OCI-LY1 (cell line): ENCODE measurements at regions not wholly inside any gene's neighbourhood (a gene's known extent, or its start where the extent isn't known, plus 50 kb on each side); places are given as distances from the start of the nearest gene placed in this dataset.

ENCODE experiments used
- H2AFZ ChIP-seq: fragments of 200-600 bp; sonication (generic), shearing (Covaris generic); 2 replicates; pipeline ENCODE4 v1.6.0; 2014; ENCODE audit warnings: antibody characterized with exemption, mild to moderate bottlenecking, low read length
- H3F3A ChIP-seq: fragments of 200-600 bp; sonication (generic), shearing (Covaris generic); 2 replicates; pipeline ENCODE4 v1.6.0; 2014; ENCODE audit warnings: mild to moderate bottlenecking, antibody characterized with exemption, low read length, moderate library complexity; ENCODE audit not compliant: insufficient read depth
- H3K27ac ChIP-seq: fragments of 200-600 bp; sonication (generic); 2 replicates; pipeline ENCODE4 v1.5.1; 2014; ENCODE audit warnings: low read length, mixed run types, mild to moderate bottlenecking, low read depth; ENCODE audit not compliant: poor library complexity, severe bottlenecking
- H3K27me3 ChIP-seq: fragments of 200-600 bp; sonication (generic); 2 replicates; pipeline ENCODE4 v1.6.0; 2014; ENCODE audit warnings: antibody characterized with exemption, mild to moderate bottlenecking, low read length, moderate library complexity; ENCODE audit not compliant: insufficient read depth
- H3K36me3 ChIP-seq: fragments of 200-600 bp; sonication (generic); 2 replicates; pipeline ENCODE4 v1.6.1; 2014; ENCODE audit warnings: mild to moderate bottlenecking, antibody characterized with exemption, low read length, moderate library complexity, mixed read lengths; ENCODE audit not compliant: insufficient read depth
- H3K4me1 ChIP-seq: fragments of 200-600 bp; sonication (generic); 2 replicates; pipeline ENCODE4 v1.5.1; 2014; ENCODE audit warnings: mild to moderate bottlenecking, low read length, moderate library complexity; ENCODE audit not compliant: insufficient read depth, severe bottlenecking
- H3K4me2 ChIP-seq: fragments of 200-600 bp; sonication (generic), shearing (Covaris generic); 2 replicates; pipeline ENCODE4 v1.6.1; 2014; ENCODE audit warnings: low read length
- H3K4me3 ChIP-seq: fragments of 200-600 bp; sonication (generic); 2 replicates; pipeline ENCODE4 v1.5.1; 2014; ENCODE audit warnings: low read length, low read depth, mild to moderate bottlenecking, mixed read lengths; ENCODE audit not compliant: poor library complexity, severe bottlenecking
- H3K79me2 ChIP-seq: fragments of 200-600 bp; shearing (Covaris generic); 2 replicates; pipeline ENCODE4 v1.6.1; 2016; ENCODE audit warnings: mixed run types, low read length, mixed read lengths; ENCODE audit not compliant: insufficient read depth
- H3K9ac ChIP-seq: fragments of 200-600 bp; sonication (generic), shearing (Covaris generic); 2 replicates; pipeline ENCODE4 v1.6.1; 2014; ENCODE audit warnings: mild to moderate bottlenecking, low read length, mixed read lengths
- H3K9me2 ChIP-seq: fragments of 200-600 bp; sonication (generic), shearing (Covaris generic); 2 replicates; pipeline ENCODE4 v1.6.1; 2014; ENCODE audit warnings: low read depth, mild to moderate bottlenecking, low read length, mixed read lengths
- H3K9me3 ChIP-seq: fragments of 200-600 bp; shearing (Covaris generic); 2 replicates; pipeline ENCODE4 v1.6.1; 2014; ENCODE audit warnings: low read length, mixed read lengths
- H4K20me1 ChIP-seq: fragments of 200-600 bp; sonication (generic), shearing (Covaris generic); 2 replicates; pipeline ENCODE4 v1.6.0; 2016; ENCODE audit warnings: mild to moderate bottlenecking, low read length; ENCODE audit not compliant: insufficient read depth
- CTCF ChIP-seq: fragments of 200-600 bp; sonication (generic), shearing (Covaris generic); IDR thresholded peaks from 2 replicates; pipeline ENCODE4 v1.5.1; 2017; ENCODE audit warnings: mild to moderate bottlenecking, antibody characterized with exemption, low read length, moderate library complexity, mixed read lengths
- EZH2 ChIP-seq: fragments of 200-600 bp; sonication (generic), shearing (Covaris generic); IDR thresholded peaks from 2 replicates; pipeline ENCODE4 v1.8.0; 2017; ENCODE audit warnings: borderline replicate concordance, mixed run types, mild to moderate bottlenecking, antibody characterized with exemption, low read length, moderate library complexity, mixed read lengths

DNA sequence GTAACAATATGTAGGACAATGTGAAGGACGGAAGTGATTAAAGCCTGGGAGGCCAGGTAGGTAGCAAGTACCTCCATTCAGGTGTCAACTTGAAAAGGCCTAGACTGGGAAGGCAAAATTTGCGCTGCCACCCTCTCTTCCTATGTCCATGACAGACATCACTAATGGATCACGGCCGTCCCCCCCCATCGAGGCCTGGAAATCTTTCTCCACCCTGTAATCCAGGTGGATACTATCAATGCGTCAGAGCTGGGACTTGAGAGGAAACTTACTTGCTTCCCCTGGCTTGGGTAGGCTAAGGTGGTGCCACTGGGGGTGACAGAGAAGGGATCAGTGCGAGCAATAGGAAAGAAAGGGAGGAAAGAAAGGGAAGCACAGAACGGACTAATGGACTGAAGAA is 156.1 kb downstream of the SALL1 start:
- Histone ChIP-seq H3K9ac (no peak overlapping the region), H3K27ac (no peak overlapping the region), H3F3A (no peaks in the 10 kb centered on the region), H3K79me2 (no peaks in the 10 kb centered on the region), H4K20me1 (no peaks in the 10 kb centered on the region), H3K9me3 (no peaks in the 10 kb centered on the region), H3K4me3 (no peak overlapping the region), H3K36me3 (no peaks in the 10 kb centered on the region), H3K4me1 (no peaks in the 10 kb centered on the region), H3K9me2 (no peaks in the 10 kb centered on the region), H3K4me2 (no peak overlapping the region), H3K27me3 (no peaks in the 10 kb centered on the region), H2AFZ (no peak overlapping the region)
- no peak for TF ChIP-seq EZH2
- TF ChIP-seq CTCF, result no peak

GRCh38 chr16:50992350-50993032 is 158.6 kb downstream of the SALL1 start:
- Histone ChIP-seq H4K20me1 (no peaks in the 10 kb centered on the region), H3K4me3 (no peak overlapping the region), H3K9me3 (no peaks in the 10 kb centered on the region), H3F3A (no peaks in the 10 kb centered on the region), H3K9ac (no peak overlapping the region), H3K4me2 (no peak overlapping the region), H3K79me2 (no peaks in the 10 kb centered on the region), H3K27ac (no peak overlapping the region), H3K9me2 (no peaks in the 10 kb centered on the region), H2AFZ (no peak overlapping the region), H3K27me3 (no peaks in the 10 kb centered on the region), H3K4me1 (no peaks in the 10 kb centered on the region), H3K36me3 (no peaks in the 10 kb centered on the region)
- TF ChIP-seq EZH2 (no peak), CTCF (no peak)

GRCh38 chr16:50991436-50991835 is 159.6 kb downstream of the SALL1 start:
- Histone ChIP-seq H3K9ac (no peak overlapping the region), H3K27me3 (no peaks in the 10 kb centered on the region), H4K20me1 (no peaks in the 10 kb centered on the region), H3K79me2 (no peaks in the 10 kb centered on the region), H3K9me3 (no peaks in the 10 kb centered on the region), H3K4me3 (no peak overlapping the region), H3K4me2 (no peak overlapping the region), H3K9me2 (no peaks in the 10 kb centered on the region), H2AFZ (no peak overlapping the region), H3K4me1 (no peaks in the 10 kb centered on the region), H3K36me3 (no peaks in the 10 kb centered on the region), H3F3A (no peaks in the 10 kb centered on the region), H3K27ac (no peak overlapping the region)
- no peak for TF ChIP-seq EZH2
- TF ChIP-seq CTCF, result no peak
